ENCODE measurements at regions not wholly inside any gene's neighbourhood (a gene's known extent, or its start where the extent isn't known, plus 50 kb on each side); places are given as distances from the start of the nearest gene placed in this dataset.

DNA sequence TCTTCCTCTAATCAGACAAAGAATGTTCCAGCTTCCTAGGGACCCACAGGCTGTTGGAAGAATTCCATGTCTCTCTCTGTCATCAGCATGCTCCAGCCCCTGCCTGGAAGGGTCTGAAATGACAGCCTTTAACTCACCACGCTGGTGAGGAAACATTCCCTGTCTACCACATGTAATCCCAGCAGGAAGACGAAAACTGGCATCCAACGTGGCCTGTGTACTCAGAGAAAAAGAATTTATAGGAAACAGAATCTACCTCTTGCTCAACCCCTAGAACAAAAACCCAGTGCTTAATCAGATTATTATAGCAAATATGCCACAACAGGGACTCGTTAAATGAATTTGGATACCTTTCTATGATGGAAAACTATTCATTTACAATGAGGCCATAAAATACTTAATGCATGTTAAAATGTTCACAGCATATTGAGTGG is 147.3 kb upstream of the FOXF1 start:
- no peaks in the 10 kb centered on the region; the same call in 2 of the 3 replicates for H3K9me3 ChIP-seq
- no peak for DNase-seq (ENCODE audit: low read depth in 1 of 2, low spot score in 1 of 2)
- TF ChIP-seq GATA3 (IDR thresholded peaks at IDR 0.05; ENCODE audit: borderline replicate concordance) (no peak), RFX5 (IDR thresholded peaks at IDR 0.05) (no peak), JUNB (IDR thresholded peaks at IDR 0.05) (no peak), HOXB5 (CRISPR knock-in tag; IDR thresholded peaks at IDR 0.05) (no peak), SMC3 (IDR thresholded peaks at IDR 0.05) (no peak), NR3C1 (IDR thresholded peaks at IDR 0.05) (no peak), EHF (CRISPR knock-in tag; IDR thresholded peaks at IDR 0.05) (no peak), FOSL2 (IDR thresholded peaks at IDR 0.05) (no peak), FOSL2 (CRISPR knock-in tag; IDR thresholded peaks at IDR 0.05) (no peak), CEBPB (IDR thresholded peaks at IDR 0.05) (no peak), CBX8 (IDR thresholded peaks at IDR 0.05) (no peak), ATOH8 (CRISPR knock-in tag; IDR thresholded peaks at IDR 0.05; ENCODE audit: low read depth) (no peak), NFE2L2 (conservative IDR thresholded peaks at IDR 0.05; ENCODE audit: low read length) (no peak), HOXB13 (CRISPR knock-in tag; IDR thresholded peaks at IDR 0.05; ENCODE audit: low read depth) (no peak), BHLHE40 (IDR thresholded peaks at IDR 0.05; ENCODE audit: low read depth, low read length) (no peak), KDM1A (IDR thresholded peaks at IDR 0.05; ENCODE audit: low read depth) (no peak), HEYL (CRISPR knock-in tag; IDR thresholded peaks at IDR 0.05) (no peak), BCL3 (IDR thresholded peaks at IDR 0.05) (no peak)
- WGBS (ENCODE audit: missing lambda C conversion rate): 4% methylated on average over 4 of the region's 4 CpGs
- no peak overlapping the region for H3K27ac ChIP-seq
- no peak overlapping the region for H3K4me2 ChIP-seq
- no peak for FAIRE-seq
- H3K4me3 ChIP-seq: no peak overlapping the region
- CTCF ChIA-PET: interaction anchor here (0.8 kb wide), 1 partner anchor 19 kb away, joined by 3 read pairs; no protein-coding TSS in a partner anchor
- H3K4me1 ChIP-seq: no peaks in the 10 kb centered on the region
- POLR2A ChIA-PET: no interaction called here
- ATAC-seq: no peak

DNA sequence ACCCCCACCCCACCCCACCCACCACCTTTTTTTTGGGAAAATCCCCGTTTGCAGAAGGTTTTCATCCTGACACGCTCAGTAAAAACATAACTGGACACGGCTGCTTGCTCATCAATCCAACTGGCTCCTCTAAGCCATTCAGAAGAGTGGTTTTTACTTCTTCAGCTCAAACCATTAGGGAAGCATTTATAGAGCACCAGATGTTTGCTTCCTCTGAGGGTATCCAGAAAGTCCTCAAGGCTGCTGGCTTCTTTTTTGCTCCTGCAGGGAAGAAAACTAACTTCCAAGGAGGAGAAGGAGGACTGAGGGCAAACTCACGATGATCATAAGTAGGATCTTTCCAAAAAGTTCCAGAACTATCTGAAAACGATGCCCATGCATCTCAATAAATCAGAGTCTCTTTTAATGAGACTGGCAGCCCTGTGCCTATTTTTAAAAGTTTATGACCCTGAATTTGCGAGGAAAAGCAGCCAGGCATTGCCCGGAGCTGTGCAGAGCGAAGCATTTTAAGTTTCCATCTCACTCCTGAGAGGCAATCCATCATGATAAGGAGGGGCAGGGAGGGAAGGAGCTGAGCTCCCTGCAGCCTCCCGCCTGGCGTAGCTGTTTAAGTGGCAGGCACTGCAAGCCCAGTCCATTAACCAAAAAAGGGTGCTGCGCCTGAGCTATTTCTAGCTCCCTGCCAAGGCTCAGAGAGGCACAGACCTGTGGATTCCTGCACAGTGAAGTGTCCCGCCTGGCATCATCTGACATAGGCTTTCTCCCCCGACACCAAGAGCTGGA is 146.3 kb upstream of the FOXF1 start:
- ChIA-PET POLR2A (no interaction called here), CTCF (interaction anchor here (1.0 kb wide), 1 partner anchor 291 kb away, joined by 3 read pairs; no protein-coding TSS in a partner anchor)
- DNase-seq (ENCODE audit: low read depth in 1 of 2, low spot score in 1 of 2): no peak
- Histone ChIP-seq H3K4me2 (no peak overlapping the region), H3K9me3 (no peaks in the 10 kb centered on the region; the same call in 2 of the 3 replicates), H3K4me1 (no peaks in the 10 kb centered on the region), H3K27ac (no peak overlapping the region), H3K4me3 (no peak overlapping the region)
- no peak for ATAC-seq
- no peak for TF ChIP-seq RCOR1 (IDR thresholded peaks at IDR 0.05; ENCODE audit: low read depth, low read length)
- 13% methylated on average over 10 of the region's 13 CpGs for WGBS (ENCODE audit: missing lambda C conversion rate)
- no peak for FAIRE-seq

DNA sequence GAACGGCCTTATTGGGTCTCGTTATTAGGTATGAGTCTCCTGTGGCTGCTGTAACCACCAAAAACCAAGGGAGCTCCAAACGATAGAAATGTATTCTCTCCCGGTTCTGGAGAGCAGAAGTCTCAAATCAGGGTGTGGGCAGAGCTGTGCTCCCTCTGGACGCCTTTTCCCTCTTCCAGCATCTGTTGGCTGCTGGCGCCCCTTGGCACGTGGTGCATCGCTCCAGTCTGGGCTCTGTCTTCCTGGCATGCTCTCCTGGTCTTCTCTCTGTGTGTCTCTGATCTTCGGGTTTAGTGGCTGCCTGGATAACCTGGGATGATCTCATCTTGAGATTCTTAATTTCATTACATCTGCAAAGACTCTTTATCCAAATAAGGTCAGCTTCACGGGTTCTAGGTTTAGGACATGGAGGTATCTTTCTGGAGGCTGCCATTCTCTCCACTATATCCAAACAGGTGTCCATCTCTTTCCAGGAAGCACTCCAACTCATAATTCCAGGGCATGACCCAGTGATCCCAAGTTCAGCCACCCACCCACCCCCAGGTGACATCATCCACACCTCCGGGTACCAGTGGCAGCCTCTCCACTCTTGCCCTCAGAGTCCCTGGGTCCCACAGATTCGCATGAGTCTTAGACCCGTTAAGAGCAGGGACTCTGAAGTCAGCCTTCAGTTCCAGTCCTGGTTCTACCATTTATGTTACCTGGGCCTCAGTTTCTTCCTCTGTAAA is 145.5 kb upstream of the FOXF1 start:
- FAIRE-seq: no peak
- no peaks in the 10 kb centered on the region for H3K4me1 ChIP-seq
- H3K4me2 ChIP-seq: no peak overlapping the region
- no peak overlapping the region for H3K4me3 ChIP-seq
- H3K9me3 ChIP-seq: no peaks in the 10 kb centered on the region; the same call in 2 of the 3 replicates
- ChIA-PET POLR2A (no interaction called here), CTCF (interaction anchor here (1.0 kb wide), 1 partner anchor 292 kb away, joined by 3 read pairs; no protein-coding TSS in a partner anchor)
- no peak for ATAC-seq
- DNase-seq (ENCODE audit: low read depth in 1 of 2, low spot score in 1 of 2): no peak
- no peak overlapping the region for H3K27ac ChIP-seq
- 26% methylated on average over 12 of the region's 13 CpGs for WGBS (ENCODE audit: missing lambda C conversion rate)
- TF ChIP-seq ESRRA (IDR thresholded peaks at IDR 0.05; ENCODE audit: borderline replicate concordance, low read length) (no peak), EHMT2 (IDR thresholded peaks at IDR 0.05; ENCODE audit: low read depth) (no peak), RFX5 (IDR thresholded peaks at IDR 0.05) (no peak), TFCP2L1 (CRISPR knock-in tag; IDR thresholded peaks at IDR 0.05) (no peak), NR3C1 (IDR thresholded peaks at IDR 0.05) (no peak), MAZ (IDR thresholded peaks at IDR 0.05; ENCODE audit: borderline replicate concordance, low read depth, low read length) (no peak), CHD2 (IDR thresholded peaks at IDR 0.05; ENCODE audit: low read length, partially characterized antibody) (no peak), MYC (IDR thresholded peaks at IDR 0.05; ENCODE audit: borderline replicate concordance, low read length) (no peak)
- TF ChIP-seq, protein P1, sequence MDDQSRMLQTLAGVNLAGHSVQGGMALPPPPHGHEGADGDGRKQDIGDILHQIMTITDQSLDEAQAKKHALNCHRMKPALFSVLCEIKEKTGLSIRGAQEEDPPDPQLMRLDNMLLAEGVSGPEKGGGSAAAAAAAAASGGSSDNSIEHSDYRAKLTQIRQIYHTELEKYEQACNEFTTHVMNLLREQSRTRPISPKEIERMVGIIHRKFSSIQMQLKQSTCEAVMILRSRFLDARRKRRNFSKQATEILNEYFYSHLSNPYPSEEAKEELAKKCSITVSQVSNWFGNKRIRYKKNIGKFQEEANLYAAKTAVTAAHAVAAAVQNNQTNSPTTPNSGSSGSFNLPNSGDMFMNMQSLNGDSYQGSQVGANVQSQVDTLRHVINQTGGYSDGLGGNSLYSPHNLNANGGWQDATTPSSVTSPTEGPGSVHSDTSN (IDR thresholded peaks at IDR 0.05): no peak
- TF ChIP-seq, protein P2, sequence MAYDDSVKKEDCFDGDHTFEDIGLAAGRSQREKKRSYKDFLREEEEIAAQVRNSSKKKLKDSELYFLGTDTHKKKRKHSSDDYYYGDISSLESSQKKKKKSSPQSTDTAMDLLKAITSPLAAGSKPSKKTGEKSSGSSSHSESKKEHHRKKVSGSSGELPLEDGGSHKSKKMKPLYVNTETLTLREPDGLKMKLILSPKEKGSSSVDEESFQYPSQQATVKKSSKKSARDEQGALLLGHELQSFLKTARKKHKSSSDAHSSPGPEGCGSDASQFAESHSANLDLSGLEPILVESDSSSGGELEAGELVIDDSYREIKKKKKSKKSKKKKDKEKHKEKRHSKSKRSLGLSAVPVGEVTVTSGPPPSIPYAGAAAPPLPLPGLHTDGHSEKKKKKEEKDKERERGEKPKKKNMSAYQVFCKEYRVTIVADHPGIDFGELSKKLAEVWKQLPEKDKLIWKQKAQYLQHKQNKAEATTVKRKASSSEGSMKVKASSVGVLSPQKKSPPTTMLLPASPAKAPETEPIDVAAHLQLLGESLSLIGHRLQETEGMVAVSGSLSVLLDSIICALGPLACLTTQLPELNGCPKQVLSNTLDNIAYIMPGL (CRISPR knock-in tag; IDR thresholded peaks at IDR 0.05; ENCODE audit: borderline replicate concordance): no peak
- TF ChIP-seq, protein P3, sequence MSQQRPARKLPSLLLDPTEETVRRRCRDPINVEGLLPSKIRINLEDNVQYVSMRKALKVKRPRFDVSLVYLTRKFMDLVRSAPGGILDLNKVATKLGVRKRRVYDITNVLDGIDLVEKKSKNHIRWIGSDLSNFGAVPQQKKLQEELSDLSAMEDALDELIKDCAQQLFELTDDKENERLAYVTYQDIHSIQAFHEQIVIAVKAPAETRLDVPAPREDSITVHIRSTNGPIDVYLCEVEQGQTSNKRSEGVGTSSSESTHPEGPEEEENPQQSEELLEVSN (IDR thresholded peaks at IDR 0.05; ENCODE audit: borderline replicate concordance, low read depth): no peak
- TF ChIP-seq, protein P4, sequence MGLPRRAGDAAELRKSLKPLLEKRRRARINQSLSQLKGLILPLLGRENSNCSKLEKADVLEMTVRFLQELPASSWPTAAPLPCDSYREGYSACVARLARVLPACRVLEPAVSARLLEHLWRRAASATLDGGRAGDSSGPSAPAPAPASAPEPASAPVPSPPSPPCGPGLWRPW (IDR thresholded peaks at IDR 0.05): no peak

Measured in A549 (cell line).